Peyer's patch (tissue), 4 donors: ENCODE measurements at regions not wholly inside any gene's neighbourhood (a gene's known extent, or its start where the extent isn't known, plus 50 kb on each side); places are given as distances from the start of the nearest gene placed in this dataset.

Experiments
- DNase-seq, 3 donors: peaks; one replicate each; pipeline ENCODE4 v3.0.0-alpha.2; 2017 to 2019
- H3K27ac ChIP-seq, 4 donors: fragments of 200-600 bp; sonication (generic); one replicate each; pipeline ENCODE4 v1.5.1; 2016 to 2019
- H3K27me3 ChIP-seq, 2 donors: fragments of 200-600 bp; sonication (generic); one replicate each; pipeline ENCODE4 v1.5.1; 2019
- H3K36me3 ChIP-seq, 3 donors: fragments of 200-600 bp; sonication (generic); one replicate each; pipeline ENCODE4 v1.5.1; 2016 to 2019
- H3K4me1 ChIP-seq, 4 donors: fragments of 200-600 bp; sonication (generic); one replicate each; pipeline ENCODE4 v1.5.1; 2016 to 2019
- H3K4me3 ChIP-seq, 4 donors: fragments of 200-600 bp; sonication (generic); 1 replicate in 3 of 4; 2 replicates in 1 of 4; pipeline ENCODE4 v1.5.1; 2016 to 2019; ENCODE audit warnings: mild to moderate bottlenecking in 1 of 4
- H3K9me3 ChIP-seq, 4 donors: fragments of 200-600 bp; sonication (generic); one replicate each; pipeline ENCODE4 v1.5.1; 2016 to 2019; ENCODE audit warnings: mild to moderate bottlenecking in 1 of 4
- POLR2A ChIP-seq, 2 donors: fragments of 450-650 bp; IDR thresholded peaks; one replicate each; pipeline ENCODE4 v1.5.1; 2017; ENCODE audit warnings: antibody characterized with exemption in 2 of 2, mild to moderate bottlenecking in 2 of 2, moderate library complexity in 2 of 2
- TF ChIP-seq, protein P1 (sequence below), 6 experiments: fragments of 450-650 bp in 4 of 6; fragments of 200-600 bp in 2 of 6; sonication (generic) in 1 of 6; IDR thresholded peaks; one replicate each; pipeline ENCODE4 v1.5.1; 2017 to 2019; ENCODE audit warnings: antibody characterized with exemption in 6 of 6, mild to moderate bottlenecking in 3 of 6, moderate library complexity in 1 of 6

- TF ChIP-seq, protein P1, sequence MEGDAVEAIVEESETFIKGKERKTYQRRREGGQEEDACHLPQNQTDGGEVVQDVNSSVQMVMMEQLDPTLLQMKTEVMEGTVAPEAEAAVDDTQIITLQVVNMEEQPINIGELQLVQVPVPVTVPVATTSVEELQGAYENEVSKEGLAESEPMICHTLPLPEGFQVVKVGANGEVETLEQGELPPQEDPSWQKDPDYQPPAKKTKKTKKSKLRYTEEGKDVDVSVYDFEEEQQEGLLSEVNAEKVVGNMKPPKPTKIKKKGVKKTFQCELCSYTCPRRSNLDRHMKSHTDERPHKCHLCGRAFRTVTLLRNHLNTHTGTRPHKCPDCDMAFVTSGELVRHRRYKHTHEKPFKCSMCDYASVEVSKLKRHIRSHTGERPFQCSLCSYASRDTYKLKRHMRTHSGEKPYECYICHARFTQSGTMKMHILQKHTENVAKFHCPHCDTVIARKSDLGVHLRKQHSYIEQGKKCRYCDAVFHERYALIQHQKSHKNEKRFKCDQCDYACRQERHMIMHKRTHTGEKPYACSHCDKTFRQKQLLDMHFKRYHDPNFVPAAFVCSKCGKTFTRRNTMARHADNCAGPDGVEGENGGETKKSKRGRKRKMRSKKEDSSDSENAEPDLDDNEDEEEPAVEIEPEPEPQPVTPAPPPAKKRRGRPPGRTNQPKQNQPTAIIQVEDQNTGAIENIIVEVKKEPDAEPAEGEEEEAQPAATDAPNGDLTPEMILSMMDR (IDR thresholded peaks at IDR 0.05): no peak
- no peak for TF ChIP-seq POLR2A (IDR thresholded peaks at IDR 0.05)
- Histone ChIP-seq H3K9me3 (no peaks in the 10 kb centered on the region), H3K27me3 (no peaks in the 10 kb centered on the region), H3K4me1 (no peaks in the 10 kb centered on the region), H3K36me3 (no peaks in the 10 kb centered on the region), H3K4me3 (no peak overlapping the region), H3K27ac (no peak overlapping the region)
- no peak for DNase-seq
Observed at GRCh38 chr7:124403587-124403986, 362.0 kb downstream of the GPR37 start.

GRCh38 chr7:124403112-124403511 is 362.5 kb downstream of the GPR37 start:
- Histone ChIP-seq H3K27ac (no peak overlapping the region), H3K9me3 (no peaks in the 10 kb centered on the region), H3K36me3 (no peaks in the 10 kb centered on the region), H3K4me1 (no peaks in the 10 kb centered on the region), H3K27me3 (no peaks in the 10 kb centered on the region), H3K4me3 (no peak overlapping the region)
- TF ChIP-seq, protein P1 (IDR thresholded peaks at IDR 0.05): no peak
- no peak for TF ChIP-seq POLR2A (IDR thresholded peaks at IDR 0.05)
- DNase-seq: no peak

DNA sequence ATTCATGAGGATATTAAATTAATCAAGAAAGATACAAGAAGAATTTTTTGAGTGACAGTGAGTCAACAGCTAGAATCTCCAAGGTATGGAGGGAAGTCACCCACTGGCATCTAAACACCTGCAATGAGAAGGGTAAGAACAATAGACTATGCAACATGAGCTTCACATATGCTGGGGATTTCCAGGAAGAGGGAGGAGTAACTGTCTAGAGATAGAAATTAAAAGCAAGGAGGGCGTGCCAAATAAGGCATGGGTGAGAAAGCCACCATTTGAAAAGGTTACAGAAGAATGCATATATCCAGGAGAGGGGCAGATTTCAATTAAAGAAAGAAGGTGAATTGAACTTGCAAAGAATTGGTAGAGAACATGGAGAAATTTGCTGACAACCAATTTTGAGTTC is 365.7 kb downstream of the GPR37 start:
- TF ChIP-seq, protein P1 (IDR thresholded peaks at IDR 0.05): no peak
- no peak for TF ChIP-seq POLR2A (IDR thresholded peaks at IDR 0.05)
- Histone ChIP-seq H3K9me3 (no peaks in the 10 kb centered on the region), H3K36me3 (no peaks in the 10 kb centered on the region), H3K4me1 (no peaks in the 10 kb centered on the region), H3K27me3 (no peaks in the 10 kb centered on the region), H3K27ac (no peak overlapping the region), H3K4me3 (no peak overlapping the region)
- DNase-seq: no peak

DNA sequence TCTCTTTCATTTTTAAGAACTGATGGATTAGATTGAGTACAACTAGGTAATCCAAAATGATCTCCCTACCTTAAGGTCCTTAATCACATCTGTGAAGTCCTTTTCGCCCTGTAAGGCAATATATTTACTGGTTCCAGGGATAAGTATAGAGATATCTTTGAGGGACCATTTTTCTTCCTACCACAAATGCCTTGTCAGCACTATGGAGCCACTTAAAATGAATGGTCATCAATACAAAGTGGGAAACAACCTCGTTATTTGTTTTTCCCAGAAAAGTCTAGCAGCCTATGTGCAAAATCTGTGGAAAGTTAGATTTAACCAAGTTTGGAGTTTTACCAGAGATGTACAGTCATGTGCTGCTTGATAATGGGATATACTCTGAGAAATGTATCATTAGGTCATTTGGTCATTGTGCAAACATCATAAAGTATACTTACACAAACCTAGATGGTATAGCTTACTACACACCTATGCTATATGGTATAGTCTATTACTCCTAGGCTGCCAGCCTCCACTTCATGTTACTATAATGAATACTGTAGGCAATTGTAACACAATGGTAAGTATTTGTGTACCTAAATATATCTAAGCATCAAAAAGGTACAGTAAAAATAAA is 366.2 kb upstream of the TMEM229A start:
- no peak overlapping the region for H3K4me3 ChIP-seq
- TF ChIP-seq, protein P1 (IDR thresholded peaks at IDR 0.05): no peak
- TF ChIP-seq POLR2A (IDR thresholded peaks at IDR 0.05): no peak
- H3K36me3 ChIP-seq: no peaks in the 10 kb centered on the region
- no peaks in the 10 kb centered on the region for H3K27me3 ChIP-seq
- no peak for DNase-seq
- H3K27ac ChIP-seq: no peak overlapping the region
- no peaks in the 10 kb centered on the region for H3K4me1 ChIP-seq
- H3K9me3 ChIP-seq: no peaks in the 10 kb centered on the region

GRCh38 chr7:124397134-124397533 is 364.3 kb upstream of the TMEM229A start:
- Histone ChIP-seq H3K27ac (no peak overlapping the region), H3K9me3 (no peaks in the 10 kb centered on the region), H3K36me3 (no peaks in the 10 kb centered on the region), H3K4me1 (no peaks in the 10 kb centered on the region), H3K4me3 (no peak overlapping the region), H3K27me3 (no peaks in the 10 kb centered on the region)
- TF ChIP-seq, protein P1 (IDR thresholded peaks at IDR 0.05): no peak
- TF ChIP-seq POLR2A (IDR thresholded peaks at IDR 0.05): no peak
- DNase-seq: no peak

- Histone ChIP-seq H3K36me3 (no peaks in the 10 kb centered on the region), H3K27ac (no peak overlapping the region), H3K27me3 (no peaks in the 10 kb centered on the region), H3K4me1 (no peaks in the 10 kb centered on the region), H3K4me3 (no peak overlapping the region), H3K9me3 (no peaks in the 10 kb centered on the region)
- no peak for TF ChIP-seq POLR2A (IDR thresholded peaks at IDR 0.05)
- TF ChIP-seq, protein P1 (IDR thresholded peaks at IDR 0.05): no peak
- no peak for DNase-seq
Observed at GRCh38 chr7:124390301-124390700, 357.4 kb upstream of the TMEM229A start.
